ENCODE measurements at regions not wholly inside any gene's neighbourhood (a gene's known extent, or its start where the extent isn't known, plus 50 kb on each side); places are given as distances from the start of the nearest gene placed in this dataset.

DNA sequence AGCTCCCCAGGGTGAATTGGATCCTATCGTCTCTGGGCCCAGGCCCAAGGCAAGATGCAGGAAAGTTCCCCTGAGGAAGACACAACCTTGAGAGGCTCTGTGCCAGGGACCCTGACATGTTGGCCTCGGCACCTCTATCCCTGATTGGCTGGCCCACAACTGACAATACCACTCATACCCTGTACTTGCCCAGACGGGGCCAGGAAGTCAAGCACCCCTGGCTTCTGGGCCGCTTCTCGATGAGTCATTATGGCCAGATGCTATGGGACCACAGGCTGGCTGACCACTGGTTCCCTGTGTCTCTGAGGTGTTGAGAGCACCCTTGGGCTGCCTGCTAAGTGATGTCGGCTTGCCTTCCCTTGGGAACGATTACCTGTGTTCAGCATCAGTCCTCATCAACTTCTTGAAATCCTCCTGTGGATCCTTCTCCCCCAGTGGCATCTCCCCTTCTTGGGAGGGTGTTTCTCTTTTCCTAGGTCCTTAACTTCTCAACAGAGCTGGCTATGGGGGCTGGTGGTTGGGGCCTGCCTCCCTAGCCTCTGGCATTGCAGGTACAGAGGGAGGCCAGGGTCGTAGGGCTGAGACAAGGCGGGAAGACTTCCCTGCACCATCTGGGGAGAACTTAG, 54.5 kb upstream of the MAMLD1 start:
- no peak for DNase-seq

DNA sequence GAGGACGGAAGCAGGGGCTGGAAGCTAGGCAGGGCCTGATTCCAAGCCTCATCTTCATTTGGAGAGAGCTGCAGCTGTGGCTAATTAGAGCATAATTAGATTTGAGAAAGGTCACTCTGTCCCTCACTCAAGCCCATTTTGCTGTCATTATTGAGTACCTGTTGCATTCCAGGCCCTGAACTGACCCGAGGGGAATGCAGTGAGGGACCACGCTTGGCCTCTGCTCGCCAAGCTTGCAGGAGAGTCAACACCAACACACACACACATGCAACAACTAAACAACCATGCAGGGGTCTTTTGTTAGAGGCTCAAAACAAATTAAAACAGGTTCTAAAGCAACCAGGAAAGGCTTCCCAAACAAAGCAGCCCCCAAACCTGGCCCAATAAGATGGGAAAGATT, 52.7 kb upstream of the MAMLD1 start:
- no peak for DNase-seq

DNA sequence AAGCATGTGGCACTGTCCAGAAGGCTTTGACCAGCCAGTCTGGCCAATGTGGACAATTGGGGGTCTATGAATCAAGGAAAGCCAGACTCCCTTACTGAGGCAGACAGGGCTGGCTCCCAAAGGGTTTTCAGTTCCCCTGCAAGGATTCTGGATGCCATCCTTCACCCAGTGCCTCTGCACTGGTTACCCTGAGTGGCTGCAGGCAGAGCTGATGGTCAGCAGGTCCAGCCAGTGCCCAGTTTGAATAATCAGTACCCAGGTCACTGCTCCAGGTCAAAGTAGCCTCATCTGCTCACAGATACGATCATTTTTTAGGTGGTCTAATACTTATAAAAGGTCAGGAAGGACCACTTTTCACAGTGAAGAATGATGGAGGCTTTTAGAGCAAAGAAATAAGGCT, 52.2 kb upstream of the MAMLD1 start:
- no peak for DNase-seq

DNA sequence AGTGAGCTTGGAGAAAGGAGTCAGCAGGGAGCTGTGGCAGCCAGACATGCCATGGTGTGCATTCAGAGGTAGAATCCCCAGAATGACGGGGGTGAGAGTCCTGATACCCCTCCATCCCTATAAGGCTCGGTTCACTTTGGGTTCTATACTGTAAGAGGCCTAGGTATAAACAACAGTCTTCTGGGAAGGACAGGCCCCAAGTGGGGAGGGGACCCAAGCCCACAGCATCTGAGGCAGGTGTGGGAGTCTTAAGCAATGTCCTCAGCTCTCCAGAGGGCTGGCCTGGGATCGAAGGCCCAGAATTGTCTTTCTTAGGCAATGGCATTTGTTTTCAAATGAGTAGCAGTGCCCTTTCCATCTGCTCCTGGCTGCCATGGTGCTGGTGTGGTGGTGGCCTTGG, 50.2 kb upstream of the MAMLD1 start:
- DNase-seq = no peak

Measured in activated CD8-positive, alpha-beta memory T cell treated with anti-CD3 and anti-CD28 coated beads for 24 hours (primary cell).